ENCODE measurements at regions not wholly inside any gene's neighbourhood (a gene's known extent, or its start where the extent isn't known, plus 50 kb on each side); places are given as distances from the start of the nearest gene placed in this dataset.
A peak's percentile ranks its signal among the peaks of the same experiment; 100 is the strongest.
"Not testable (repeated sequence)": the region's sequence is repeated elsewhere in the genome, so short reads cannot be mapped to it uniquely, and the experiment has no call there.

- no peak for DNase-seq (ENCODE audit: low spot score)
These were observed 138.9 kb upstream of the CES5A start for GRCh38 chr16:56013962-56014552.

GRCh38 chr16:56012482-56012811 lies 137.3 kb upstream of the CES5A start:
- no peak for DNase-seq (ENCODE audit: low spot score)

GRCh38 chr16:56011808-56012481 lies 136.8 kb upstream of the CES5A start:
- DNase-seq (ENCODE audit: low spot score): no peak

- DNase-seq (ENCODE audit: low spot score): no peak
These were observed 130.8 kb upstream of the CES5A start for GRCh38 chr16:56005958-56006357.

GRCh38 chr16:55999683-56000082 lies 124.5 kb upstream of the CES5A start:
- DNase-seq (ENCODE audit: low spot score): no peak

- peak; percentile 60 for DNase-seq (ENCODE audit: low spot score)
These were observed 117.9 kb upstream of the CES5A start for GRCh38 chr16:55993088-55993487.

GRCh38 chr16:55992551-55992950 lies 117.4 kb upstream of the CES5A start:
- no peak for DNase-seq (ENCODE audit: low spot score)

- DNase-seq (ENCODE audit: low spot score): no peak
These were observed 116.7 kb upstream of the CES5A start for GRCh38 chr16:55991843-55992242.

- no peak for DNase-seq (ENCODE audit: low spot score)
These were observed 114.4 kb upstream of the CES5A start for GRCh38 chr16:55989569-55989907.

- not testable (repeated sequence) for DNase-seq (ENCODE audit: low spot score)
These were observed 113.8 kb upstream of the CES5A start for GRCh38 chr16:55988850-55989568.

GRCh38 chr16:55988013-55988412 lies 112.8 kb upstream of the CES5A start:
- no peak for DNase-seq (ENCODE audit: low spot score)

GRCh38 chr16:55982597-55982996 lies 107.4 kb upstream of the CES5A start:
- no peak for DNase-seq (ENCODE audit: low spot score)

- DNase-seq (ENCODE audit: low spot score): no peak
These were observed 106.4 kb upstream of the CES5A start for GRCh38 chr16:55981557-55981956.

GRCh38 chr16:55976815-55977214 lies 101.6 kb upstream of the CES5A start:
- no peak for DNase-seq (ENCODE audit: low spot score)

- peak; percentile 45 for DNase-seq (ENCODE audit: low spot score)
These were observed 96.3 kb upstream of the CES5A start for GRCh38 chr16:55971447-55971846.

- peak; percentile 42 for DNase-seq (ENCODE audit: low spot score)
These were observed 93.0 kb upstream of the CES5A start for GRCh38 chr16:55968221-55968620.

- DNase-seq (ENCODE audit: low spot score): no peak
These were observed 89.8 kb upstream of the CES5A start for GRCh38 chr16:55964923-55965475.

- peak; percentile 72 for DNase-seq (ENCODE audit: low spot score)
These were observed 80.7 kb upstream of the CES5A start for GRCh38 chr16:55955845-55956244.

- no peak for DNase-seq (ENCODE audit: low spot score)
These were observed 80.3 kb upstream of the CES5A start for GRCh38 chr16:55955424-55955823.

- no peak for DNase-seq (ENCODE audit: low spot score)
These were observed 79.7 kb upstream of the CES5A start for GRCh38 chr16:55954906-55955305.

GRCh38 chr16:55949518-55949917 lies 74.3 kb upstream of the CES5A start:
- DNase-seq (ENCODE audit: low spot score): no peak

GRCh38 chr16:55948230-55948629 lies 73.1 kb upstream of the CES5A start:
- no peak for DNase-seq (ENCODE audit: low spot score)

- DNase-seq (ENCODE audit: low spot score): no peak
These were observed 72.2 kb upstream of the CES5A start for GRCh38 chr16:55947366-55947765.

Measured in putamen (tissue), 1 donor.